GM18907 (cell line): ENCODE measurements at regions not wholly inside any gene's neighbourhood (a gene's known extent, or its start where the extent isn't known, plus 50 kb on each side); places are given as distances from the start of the nearest gene placed in this dataset.
"Not testable (repeated sequence)": the region's sequence is repeated elsewhere in the genome, so short reads cannot be mapped to it uniquely, and the experiment has no call there.

ENCODE experiments used
- ATAC-seq: cut with Tn5 transposase; IDR thresholded peaks from one replicate; pipeline ENCODE4 v1.9.1; 2021; ENCODE audit warnings: mild to moderate bottlenecking, moderate library complexity; ENCODE audit not compliant: unreplicated experiment

- no peak for ATAC-seq
Measured at GRCh38 chrX:109184506-109185139, 297.3 kb downstream of the GUCY2F start.

- ATAC-seq: no peak
Measured at GRCh38 chrX:109172091-109172602, 309.7 kb downstream of the GUCY2F start.

- no peak for ATAC-seq
Measured at GRCh38 chrX:109155161-109155560, 326.7 kb downstream of the GUCY2F start.

DNA sequence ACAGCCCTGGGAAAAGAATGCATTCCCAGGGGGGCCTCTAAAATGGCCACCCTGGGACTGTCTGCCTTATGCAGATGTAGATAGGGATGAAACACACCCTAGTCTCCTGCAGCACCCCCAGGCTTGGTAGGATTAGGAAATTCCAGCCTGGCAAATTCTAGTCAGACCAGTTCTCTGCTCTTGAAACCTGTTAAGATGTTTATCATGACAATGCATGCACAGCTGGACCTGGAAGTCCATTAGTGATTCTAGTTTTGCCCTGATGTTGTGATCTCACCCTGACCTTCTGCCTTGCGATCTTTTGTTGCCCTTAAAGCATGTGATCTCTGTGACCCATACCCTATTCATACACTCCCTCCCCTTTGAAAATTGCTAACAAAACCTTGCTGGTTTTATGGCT lies 337.7 kb downstream of the GUCY2F start:
- not testable (repeated sequence) for ATAC-seq

- ATAC-seq: no peak
Measured at GRCh38 chrX:109140463-109140862, 341.4 kb downstream of the GUCY2F start.

- no peak for ATAC-seq
Measured at GRCh38 chrX:109134777-109135176, 347.1 kb downstream of the GUCY2F start.

GRCh38 chrX:109125304-109125703 lies 356.6 kb downstream of the GUCY2F start:
- ATAC-seq: no peak

DNA sequence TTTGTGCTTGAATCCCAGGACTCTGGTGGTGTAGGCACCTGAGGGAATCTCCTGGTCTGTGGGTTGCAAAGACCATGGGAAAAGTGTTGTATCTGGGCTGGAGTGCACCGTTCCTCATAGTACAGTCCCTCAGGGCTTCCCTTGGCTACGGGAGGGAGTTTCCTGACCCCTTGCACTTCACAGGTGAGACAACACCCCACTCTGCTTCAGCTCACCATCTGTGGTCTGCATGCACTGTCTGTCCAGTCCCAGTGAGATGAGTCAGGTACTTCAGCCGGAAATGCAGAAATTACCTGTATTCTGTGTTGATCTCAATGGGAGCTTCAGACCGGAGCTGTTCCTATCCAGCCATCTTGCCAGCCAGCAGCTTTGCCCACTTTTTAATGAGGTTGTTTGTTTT lies 353.0 kb upstream of the IRS4 start:
- ATAC-seq: no peak

DNA sequence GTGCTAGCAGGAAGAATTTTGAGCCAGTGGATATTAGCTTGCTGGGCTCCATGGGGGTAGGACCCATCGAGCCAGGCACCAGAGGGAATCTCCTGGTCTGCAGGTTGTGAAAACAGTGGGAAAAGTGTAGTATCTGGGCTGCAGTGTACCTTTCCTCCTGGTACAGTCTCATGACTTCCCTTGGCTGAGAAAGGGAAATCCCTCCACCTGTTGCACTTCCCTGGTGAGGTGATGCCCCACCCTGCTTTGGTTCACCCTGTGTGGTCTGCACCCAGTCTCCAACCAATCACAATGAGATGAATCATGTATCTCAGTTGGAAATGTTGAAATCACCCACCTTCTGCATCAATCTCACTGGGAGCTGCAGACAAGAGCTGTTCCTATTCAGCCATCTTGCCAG lies 341.4 kb upstream of the IRS4 start:
- ATAC-seq: no peak

DNA sequence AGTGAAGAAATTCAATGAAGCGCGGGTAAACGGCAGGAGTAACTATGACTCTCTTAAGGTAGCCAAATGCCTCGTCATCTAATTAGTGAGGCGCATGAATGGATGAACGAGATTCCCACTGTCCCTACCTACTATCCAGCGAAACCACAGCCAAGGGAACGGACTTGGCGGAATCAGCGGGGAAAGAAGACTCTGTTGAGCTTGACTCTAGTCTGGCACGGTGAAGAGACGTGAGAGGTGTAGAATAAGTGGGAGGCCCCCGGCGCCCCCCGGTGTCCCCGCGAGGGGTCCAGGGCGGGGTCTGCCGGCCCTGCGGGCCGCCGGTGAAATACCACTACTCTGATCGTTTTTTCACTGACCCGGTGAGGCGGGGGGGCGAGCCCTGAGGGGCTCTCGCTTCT lies 317.8 kb upstream of the IRS4 start:
- ATAC-seq: not testable (repeated sequence)

DNA sequence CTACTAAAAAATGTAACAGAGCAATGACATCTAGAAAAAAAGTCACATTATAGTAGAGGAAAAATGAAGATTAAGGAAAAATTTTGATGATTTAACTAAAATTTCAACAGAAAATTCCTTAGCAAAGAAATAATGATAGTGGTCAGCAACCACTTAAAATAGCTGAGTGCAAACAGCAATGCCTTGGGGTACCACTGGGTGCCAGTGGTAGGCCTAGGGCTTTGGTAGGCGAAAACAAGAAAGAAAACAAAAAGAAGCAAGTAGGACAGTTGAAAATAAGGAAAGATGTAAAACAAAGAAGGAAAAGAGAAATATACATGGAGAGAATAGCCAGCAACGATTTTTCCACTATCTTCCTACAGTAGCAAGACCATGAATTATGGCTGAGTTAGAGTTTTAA lies 313.5 kb upstream of the IRS4 start:
- ATAC-seq: no peak

GRCh38 chrX:109049416-109049815 lies 313.1 kb upstream of the IRS4 start:
- ATAC-seq: no peak

DNA sequence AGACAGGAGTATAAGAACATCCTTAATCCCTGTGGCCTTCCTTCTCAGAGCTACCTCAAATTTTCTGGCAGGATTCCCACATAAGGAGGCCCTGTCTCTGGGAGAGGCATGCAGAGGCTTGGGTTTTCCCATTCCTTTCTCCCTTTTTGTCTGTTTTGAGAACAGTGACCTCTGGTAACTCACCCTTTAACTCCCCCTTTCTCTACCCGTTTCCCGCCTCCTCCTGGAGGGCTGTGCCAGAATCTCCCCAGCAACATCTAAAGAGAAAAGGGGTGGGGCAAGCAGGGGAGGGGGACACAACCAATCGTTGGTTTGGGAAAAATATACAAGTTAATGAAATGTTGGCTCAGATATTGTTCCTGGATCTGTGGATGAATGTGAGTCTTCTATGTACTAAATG lies 303.7 kb upstream of the IRS4 start:
- no peak for ATAC-seq

DNA sequence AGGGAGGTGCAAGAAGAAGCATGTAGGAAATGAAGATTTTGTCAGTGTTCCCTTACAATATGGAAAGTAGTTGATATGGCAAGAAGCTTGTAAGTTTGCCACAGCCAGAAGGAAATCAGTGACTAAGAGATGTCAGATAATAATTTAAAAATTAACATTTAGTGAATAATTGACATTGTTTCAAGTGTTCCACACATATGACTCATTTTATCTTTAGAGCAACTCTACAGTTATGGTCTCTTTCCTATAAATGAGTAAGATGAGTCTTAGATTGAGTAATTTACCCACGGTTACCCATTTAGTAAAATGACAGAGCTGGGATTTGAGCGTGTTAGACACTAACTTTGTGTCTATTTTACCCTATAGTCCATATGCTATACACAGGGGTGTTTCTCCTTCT lies 300.3 kb upstream of the IRS4 start:
- peak; percentile 98 for ATAC-seq

GRCh38 chrX:108993909-108994308 lies 257.5 kb upstream of the IRS4 start:
- no peak for ATAC-seq

DNA sequence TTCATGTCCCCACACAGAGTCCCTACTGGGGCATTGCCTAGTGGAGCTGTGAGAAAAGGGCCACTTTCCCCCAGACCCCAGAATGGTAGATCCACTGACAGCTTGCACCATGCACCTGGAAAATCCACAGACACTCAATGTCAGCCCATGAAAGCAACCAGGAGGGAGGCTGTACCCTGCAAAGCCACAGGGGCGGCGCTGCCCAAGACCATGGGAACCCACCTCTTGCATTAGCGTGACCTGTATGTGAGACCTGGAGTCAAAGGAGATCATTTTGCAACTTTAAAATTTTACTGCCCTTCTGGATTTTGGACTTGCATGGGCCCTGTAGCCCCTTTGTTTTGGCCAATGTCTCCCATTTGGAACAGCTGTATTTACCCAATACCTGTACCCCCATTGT lies 236.5 kb upstream of the IRS4 start:
- ATAC-seq: not testable (repeated sequence)

DNA sequence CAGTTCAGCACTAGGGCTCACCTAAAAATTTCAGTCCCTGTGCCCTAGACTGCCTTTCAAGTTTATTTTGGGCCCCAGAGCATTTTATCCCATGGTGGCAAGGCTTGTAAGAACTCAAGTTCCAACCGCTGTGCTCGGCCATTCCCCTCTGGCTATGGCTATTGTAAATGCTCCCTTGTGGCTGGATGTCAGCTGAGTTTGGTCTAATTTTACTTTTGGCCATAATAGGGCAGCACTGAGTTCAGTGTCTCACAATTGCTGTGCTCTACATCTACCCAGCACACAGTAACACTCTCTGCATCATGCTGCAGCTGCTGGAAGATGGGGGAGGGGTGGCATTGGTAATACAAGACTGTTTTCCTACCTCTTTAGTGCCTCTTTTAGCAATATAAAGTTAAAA lies 210.8 kb upstream of the IRS4 start:
- ATAC-seq: no peak

DNA sequence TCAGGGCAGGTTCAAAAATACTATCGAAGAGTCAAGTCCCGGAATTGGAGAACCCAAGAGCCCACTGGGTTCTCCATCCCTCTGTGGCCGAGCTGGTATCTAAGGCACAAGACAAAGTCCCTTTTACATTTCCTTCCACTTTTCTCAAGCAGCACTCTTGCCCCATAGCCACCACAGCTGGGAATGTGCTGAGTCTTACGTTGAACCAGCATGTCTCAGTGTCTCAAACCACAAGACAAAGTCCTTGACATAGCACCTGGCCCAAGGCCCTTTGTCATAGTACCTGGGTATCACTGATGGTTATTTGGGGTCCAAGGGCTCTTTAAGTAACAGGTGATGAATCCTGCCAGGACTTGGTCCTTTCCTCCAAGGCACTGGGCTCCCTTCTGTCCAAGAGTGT lies 210.2 kb upstream of the IRS4 start:
- no peak for ATAC-seq

GRCh38 chrX:108945883-108946523 lies 209.6 kb upstream of the IRS4 start:
- ATAC-seq: peak; percentile 86

GRCh38 chrX:108914791-108915190 lies 178.4 kb upstream of the IRS4 start:
- no peak for ATAC-seq

DNA sequence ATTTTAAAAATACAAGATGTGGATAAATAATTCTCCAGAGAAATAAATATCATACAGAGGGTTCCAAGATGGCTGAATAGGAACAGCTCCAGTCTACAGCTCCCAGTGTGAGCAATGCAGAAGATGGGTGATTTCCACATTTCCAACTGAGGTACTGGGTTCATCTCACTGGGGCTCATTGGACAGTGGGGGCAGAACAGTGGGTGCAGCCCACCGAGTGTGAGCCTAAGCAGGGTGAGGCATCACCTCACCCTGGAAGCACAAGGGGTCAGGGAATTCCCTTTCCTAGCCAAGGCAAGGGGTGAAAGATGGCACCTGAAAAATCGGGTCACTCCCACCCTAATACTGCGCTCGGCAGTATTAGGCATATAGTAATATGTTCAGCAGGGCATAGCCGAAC lies 167.5 kb upstream of the IRS4 start:
- not testable (repeated sequence) for ATAC-seq

DNA sequence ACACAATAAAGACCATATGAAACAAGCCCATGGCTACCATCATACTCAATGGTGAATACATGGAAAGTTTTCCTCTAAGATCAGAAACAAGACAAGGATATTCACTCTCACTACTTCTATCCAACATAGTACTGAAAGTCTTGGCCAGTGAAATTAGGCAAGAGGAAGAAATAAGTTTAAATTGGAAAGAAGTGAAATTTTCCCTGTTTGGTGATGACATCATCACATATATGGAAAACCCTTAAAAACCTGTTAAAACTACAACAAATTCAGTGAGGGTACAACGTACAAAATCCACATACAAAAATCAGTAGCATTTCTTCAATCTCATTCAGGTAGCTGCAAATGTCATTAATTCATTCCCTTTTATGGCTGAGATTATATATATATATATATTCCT lies 164.0 kb upstream of the IRS4 start:
- no peak for ATAC-seq

DNA sequence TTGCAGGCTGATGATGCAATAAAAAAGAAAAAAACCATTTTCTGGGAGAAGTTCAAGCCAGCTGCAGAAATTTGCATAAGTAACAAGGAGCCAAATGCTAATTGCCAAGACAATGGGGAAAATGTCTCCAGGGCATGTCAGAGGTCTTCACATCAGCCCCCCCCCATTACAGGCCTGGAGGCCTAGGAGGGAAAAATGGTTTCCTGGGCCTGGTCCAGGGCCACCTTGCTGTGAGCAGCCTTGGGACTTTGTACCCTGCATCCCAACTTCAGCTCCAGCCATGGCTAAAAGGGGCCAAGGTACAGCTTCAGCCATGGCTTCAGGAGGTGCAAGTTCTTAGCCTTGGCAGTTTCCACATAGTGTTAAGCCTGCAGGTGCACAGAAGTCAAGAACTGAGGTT lies 160.0 kb upstream of the IRS4 start:
- ATAC-seq: not testable (repeated sequence)
